Endodermal cell (in vitro differentiated cells): ENCODE measurements at regions not wholly inside any gene's neighbourhood (a gene's known extent, or its start where the extent isn't known, plus 50 kb on each side); places are given as distances from the start of the nearest gene placed in this dataset.

Source experiments
- DNase-seq: peaks from one replicate; pipeline ENCODE4 v3.0.0-alpha.2; 2017
- H3K27ac ChIP-seq: 2 replicates; pipeline ENCODE4 v1.5.1; 2013; ENCODE audit warnings: mild to moderate bottlenecking, low read depth, low read length, moderate library complexity
- H3K27me3 ChIP-seq: 2 replicates; pipeline ENCODE4 v1.6.1; 2013; ENCODE audit warnings: mild to moderate bottlenecking, low read length, moderate library complexity; ENCODE audit not compliant: insufficient read depth, control insufficient read depth, poor library complexity, severe bottlenecking
- H3K36me3 ChIP-seq: 2 replicates; pipeline ENCODE4 v1.7.0; 2013; ENCODE audit warnings: mild to moderate bottlenecking, low read length, moderate library complexity; ENCODE audit not compliant: control insufficient read depth, insufficient read depth
- H3K4me1 ChIP-seq: one replicate; pipeline ENCODE4 v1.7.0; 2013; ENCODE audit warnings: low read length; ENCODE audit not compliant: control insufficient read depth, insufficient read depth
- H3K4me3 ChIP-seq: 2 replicates; pipeline ENCODE4 v1.5.1; 2013; ENCODE audit warnings: mild to moderate bottlenecking, low read length, moderate library complexity
- H3K9ac ChIP-seq: 2 replicates; pipeline ENCODE4 v1.6.1; 2013; ENCODE audit warnings: mild to moderate bottlenecking, low read length, moderate library complexity; ENCODE audit not compliant: poor library complexity, severe bottlenecking; ENCODE audit errors: extremely low read depth
- H3K9me3 ChIP-seq: 2 replicates; pipeline ENCODE4 v1.6.1; 2013; ENCODE audit warnings: mild to moderate bottlenecking, low read length, moderate library complexity; ENCODE audit not compliant: control insufficient read depth
- H3K27ac Mint-ChIP-seq: 2 replicates; pipeline ENCODE4 v1.8.0; 2020; ENCODE audit warnings: mixed read lengths
- H3K27me3 Mint-ChIP-seq: 2 replicates; pipeline ENCODE4 v1.8.0; 2021; ENCODE audit warnings: mild to moderate bottlenecking, mixed read lengths; ENCODE audit not compliant: insufficient read depth
- H3K36me3 Mint-ChIP-seq: 2 replicates; pipeline ENCODE4 v1.8.0; 2020; ENCODE audit warnings: low read depth, mixed read lengths
- H3K4me1 Mint-ChIP-seq: 2 replicates; pipeline ENCODE4 v1.8.0; 2020; ENCODE audit warnings: mixed read lengths
- H3K4me3 Mint-ChIP-seq: 2 replicates; pipeline ENCODE4 v1.8.0; 2020; ENCODE audit warnings: mild to moderate bottlenecking, moderate library complexity, mixed read lengths
- H3K9me3 Mint-ChIP-seq: 2 replicates; pipeline ENCODE4 v1.8.0; 2020; ENCODE audit warnings: mild to moderate bottlenecking, mixed read lengths
- WGBS, 2 experiments: methylation state at CpG; one replicate each; pipeline versions ENCODE4 v1.1.5 to v1.1.7; 2013; ENCODE audit warnings: missing lambda C conversion rate in 2 of 2, mixed read lengths in 1 of 2; ENCODE audit not compliant: insufficient coverage in 1 of 2, insufficient read length in 1 of 2; 5-methylcytosine and 5-hydroxymethylcytosine counted together
- TF ChIP-seq, protein P1 (sequence below): fragments of 200-600 bp; sonication (generic); conservative IDR thresholded peaks from 2 replicates; pipeline ENCODE4 v1.5.0; 2021; ENCODE audit warnings: antibody characterized with exemption, mild to moderate bottlenecking

- peaks cover 4% of the 10 kb centered on the region for H3K4me1 Mint-ChIP-seq
- no peak overlapping the region for H3K4me3 ChIP-seq
- no peaks in the 10 kb centered on the region for H3K9me3 Mint-ChIP-seq
- H3K4me3 Mint-ChIP-seq = no peak overlapping the region
- H3K4me1 ChIP-seq = no peaks in the 10 kb centered on the region
- H3K36me3 ChIP-seq = no peaks in the 10 kb centered on the region
- H3K27me3 Mint-ChIP-seq = no peaks in the 10 kb centered on the region
- WGBS, 2 experiments = 80% methylated on average over 1 of the region's 1 CpG; no CpG with 5 or more reads in 1 of the 2 experiments
- H3K27ac Mint-ChIP-seq = no peak overlapping the region
- H3K27me3 ChIP-seq = no peaks in the 10 kb centered on the region
- H3K36me3 Mint-ChIP-seq = no peaks in the 10 kb centered on the region
- no peak overlapping the region for H3K9ac ChIP-seq
- no peak for DNase-seq
- H3K9me3 ChIP-seq = no peaks in the 10 kb centered on the region
- H3K27ac ChIP-seq = no peak overlapping the region
- TF ChIP-seq, protein P1, sequence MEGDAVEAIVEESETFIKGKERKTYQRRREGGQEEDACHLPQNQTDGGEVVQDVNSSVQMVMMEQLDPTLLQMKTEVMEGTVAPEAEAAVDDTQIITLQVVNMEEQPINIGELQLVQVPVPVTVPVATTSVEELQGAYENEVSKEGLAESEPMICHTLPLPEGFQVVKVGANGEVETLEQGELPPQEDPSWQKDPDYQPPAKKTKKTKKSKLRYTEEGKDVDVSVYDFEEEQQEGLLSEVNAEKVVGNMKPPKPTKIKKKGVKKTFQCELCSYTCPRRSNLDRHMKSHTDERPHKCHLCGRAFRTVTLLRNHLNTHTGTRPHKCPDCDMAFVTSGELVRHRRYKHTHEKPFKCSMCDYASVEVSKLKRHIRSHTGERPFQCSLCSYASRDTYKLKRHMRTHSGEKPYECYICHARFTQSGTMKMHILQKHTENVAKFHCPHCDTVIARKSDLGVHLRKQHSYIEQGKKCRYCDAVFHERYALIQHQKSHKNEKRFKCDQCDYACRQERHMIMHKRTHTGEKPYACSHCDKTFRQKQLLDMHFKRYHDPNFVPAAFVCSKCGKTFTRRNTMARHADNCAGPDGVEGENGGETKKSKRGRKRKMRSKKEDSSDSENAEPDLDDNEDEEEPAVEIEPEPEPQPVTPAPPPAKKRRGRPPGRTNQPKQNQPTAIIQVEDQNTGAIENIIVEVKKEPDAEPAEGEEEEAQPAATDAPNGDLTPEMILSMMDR = no peak
These were observed 449.7 kb downstream of the IRS2 start for GRCh38 chr13:109336730-109337129.

GRCh38 chr13:109333893-109334651 is 452.3 kb downstream of the IRS2 start:
- Histone ChIP-seq H3K27me3 (no peaks in the 10 kb centered on the region), H3K4me3 (no peak overlapping the region), H3K36me3 (no peaks in the 10 kb centered on the region), H3K9me3 (no peaks in the 10 kb centered on the region), H3K4me1 (no peaks in the 10 kb centered on the region), H3K9ac (no peak overlapping the region), H3K27ac (no peak overlapping the region)
- Mint-ChIP-seq H3K9me3 (no peaks in the 10 kb centered on the region), H3K36me3 (no peaks in the 10 kb centered on the region), H3K27me3 (no peaks in the 10 kb centered on the region), H3K4me3 (no peak overlapping the region), H3K27ac (no peak overlapping the region), H3K4me1 (peaks cover 4% of the 10 kb centered on the region)
- 89 to 100% methylated on average over 1 to 8 of the region's 8 CpGs for WGBS, 2 experiments
- no peak for DNase-seq
- TF ChIP-seq, protein P1 = no peak

DNA sequence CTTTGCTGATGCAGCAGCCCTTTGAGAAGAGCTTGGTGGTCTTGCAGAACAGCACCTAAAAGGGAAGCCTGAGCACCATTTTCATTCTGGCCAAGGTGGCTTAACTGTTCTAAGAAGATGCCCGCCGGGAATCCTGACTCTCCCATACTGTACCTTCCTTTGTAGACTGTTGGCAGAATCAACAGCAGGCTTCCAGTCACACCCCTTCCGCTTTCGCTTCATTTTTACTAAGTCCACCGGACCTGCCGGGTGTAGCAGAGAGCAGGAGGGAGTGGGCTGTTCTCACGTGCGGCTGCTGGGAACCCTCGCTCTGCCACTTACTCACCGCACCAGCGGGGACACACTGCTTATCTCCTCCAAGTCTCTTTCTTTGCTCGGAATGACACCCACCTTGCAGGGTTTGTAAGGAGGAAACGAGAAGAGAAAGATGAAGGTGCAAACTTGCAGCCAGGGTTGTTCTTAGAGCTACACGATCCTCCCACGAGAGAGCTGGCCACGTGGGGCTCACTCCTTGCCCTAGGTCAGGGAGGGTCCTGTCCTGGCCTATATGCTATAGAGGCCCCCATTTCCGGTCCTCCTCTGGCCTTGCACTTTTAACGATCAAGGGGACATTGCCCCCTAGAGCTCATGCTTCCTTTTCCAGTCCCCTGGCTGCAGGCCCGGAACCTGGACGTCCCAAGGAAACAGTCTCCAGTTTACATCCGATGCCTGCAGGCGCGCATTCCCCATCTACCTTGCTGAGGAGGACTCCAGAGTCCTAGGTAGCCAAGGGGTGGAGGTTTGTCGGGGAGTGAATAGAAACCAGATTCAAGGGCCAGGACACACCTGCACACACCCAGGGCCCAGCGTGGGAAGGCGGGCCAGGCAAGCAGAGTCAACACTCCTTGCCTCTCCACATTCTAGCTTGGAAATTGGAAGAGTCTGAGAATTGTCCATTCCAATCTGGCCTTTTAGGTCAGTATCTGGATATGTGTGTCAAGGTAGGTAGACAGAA is 453.6 kb downstream of the IRS2 start:
- TF ChIP-seq, protein P1 = peak; percentile 49
- Histone ChIP-seq H3K27ac (no peak overlapping the region), H3K9ac (no peak overlapping the region), H3K4me3 (no peak overlapping the region), H3K4me1 (no peaks in the 10 kb centered on the region), H3K9me3 (no peaks in the 10 kb centered on the region), H3K27me3 (no peaks in the 10 kb centered on the region), H3K36me3 (no peaks in the 10 kb centered on the region)
- no peaks in the 10 kb centered on the region for H3K36me3 Mint-ChIP-seq
- peaks cover 4% of the 10 kb centered on the region for H3K4me1 Mint-ChIP-seq
- 92% methylated on average over 18 to 26 of the region's 26 CpGs for WGBS, 2 experiments
- H3K9me3 Mint-ChIP-seq = no peaks in the 10 kb centered on the region
- DNase-seq = no peak
- no peaks in the 10 kb centered on the region for H3K27me3 Mint-ChIP-seq
- no peak overlapping the region for H3K4me3 Mint-ChIP-seq
- H3K27ac Mint-ChIP-seq = no peak overlapping the region
